ENCODE measurements at regions not wholly inside any gene's neighbourhood (a gene's known extent, or its start where the extent isn't known, plus 50 kb on each side); places are given as distances from the start of the nearest gene placed in this dataset.
"Not testable (repeated sequence)": the region's sequence is repeated elsewhere in the genome, so short reads cannot be mapped to it uniquely, and the experiment has no call there.

- DNase-seq (ENCODE audit: low read depth, low spot score), result no peak
These were observed 322.3 kb upstream of the B3GAT1 start for GRCh38 chr11:134734141-134734845.

GRCh38 chr11:134733646-134734045 is 321.6 kb upstream of the B3GAT1 start:
- no peak for DNase-seq (ENCODE audit: low read depth, low spot score)

GRCh38 chr11:134731213-134731961 is 319.3 kb upstream of the B3GAT1 start:
- DNase-seq (ENCODE audit: low read depth, low spot score), result no peak

GRCh38 chr11:134730561-134731212 is 318.6 kb upstream of the B3GAT1 start:
- no peak for DNase-seq (ENCODE audit: low read depth, low spot score)

- DNase-seq (ENCODE audit: low read depth, low spot score), result no peak
These were observed 318.1 kb upstream of the B3GAT1 start for GRCh38 chr11:134730101-134730500.

- DNase-seq (ENCODE audit: low read depth, low spot score), result no peak
These were observed 316.1 kb upstream of the B3GAT1 start for GRCh38 chr11:134728186-134728585.

- no peak for DNase-seq (ENCODE audit: low read depth, low spot score)
These were observed 315.6 kb upstream of the B3GAT1 start for GRCh38 chr11:134727636-134728035.

GRCh38 chr11:134727204-134727603 is 315.2 kb upstream of the B3GAT1 start:
- DNase-seq (ENCODE audit: low read depth, low spot score), result no peak

GRCh38 chr11:134725716-134726639 is 313.9 kb upstream of the B3GAT1 start:
- no peak for DNase-seq (ENCODE audit: low read depth, low spot score)

- no peak for DNase-seq (ENCODE audit: low read depth, low spot score)
These were observed 313.2 kb upstream of the B3GAT1 start for GRCh38 chr11:134725211-134725610.

GRCh38 chr11:134724779-134725140 is 312.7 kb upstream of the B3GAT1 start:
- DNase-seq (ENCODE audit: low read depth, low spot score), result no peak

- no peak for DNase-seq (ENCODE audit: low read depth, low spot score)
These were observed 312.2 kb upstream of the B3GAT1 start for GRCh38 chr11:134724106-134724778.

- DNase-seq (ENCODE audit: low read depth, low spot score), result not testable (repeated sequence)
These were observed 308.6 kb upstream of the B3GAT1 start for GRCh38 chr11:134720691-134721070.

GRCh38 chr11:134719940-134720690 is 308.1 kb upstream of the B3GAT1 start:
- DNase-seq (ENCODE audit: low read depth, low spot score), result not testable (repeated sequence)

- no peak for DNase-seq (ENCODE audit: low read depth, low spot score)
These were observed 307.4 kb upstream of the B3GAT1 start for GRCh38 chr11:134719397-134719796.

GRCh38 chr11:134716582-134716981 is 304.5 kb upstream of the B3GAT1 start:
- no peak for DNase-seq (ENCODE audit: low read depth, low spot score)

GRCh38 chr11:134714021-134714656 is 302.1 kb upstream of the B3GAT1 start:
- no peak for DNase-seq (ENCODE audit: low read depth, low spot score)

GRCh38 chr11:134712228-134713145 is 300.4 kb upstream of the B3GAT1 start:
- no peak for DNase-seq (ENCODE audit: low read depth, low spot score)

- no peak for DNase-seq (ENCODE audit: low read depth, low spot score)
These were observed 299.5 kb upstream of the B3GAT1 start for GRCh38 chr11:134711588-134711987.

Data from pulmonary artery endothelial cell (primary cell).